ENCODE measurements at regions not wholly inside any gene's neighbourhood (a gene's known extent, or its start where the extent isn't known, plus 50 kb on each side); places are given as distances from the start of the nearest gene placed in this dataset.

- no peak for DNase-seq
- Mint-ChIP-seq H3K27ac (no peak overlapping the region), H3K27me3 (ENCODE audit: low read depth in 3 of 3) (peaks cover 0 to 10% (median 5%) of the 10 kb centered on the region in 3 donors), H3K36me3 (no peaks in the 10 kb centered on the region), H3K4me1 (no peaks in the 10 kb centered on the region), H3K4me3 (no peak overlapping the region), H3K9me3 (no peaks in the 10 kb centered on the region)
- H3K27ac ChIP-seq (ENCODE audit: low read depth in 1 of 2, low read length in 2 of 2) = no peak overlapping the region
- H3K79me2 ChIP-seq (ENCODE audit: insufficient read depth, low read length) = no peaks in the 10 kb centered on the region
- no peak overlapping the region for H3K9ac ChIP-seq (ENCODE audit: insufficient read depth, low read length, poor library complexity, severe bottlenecking)
- intact Hi-C loops (cut with micrococcal nuclease) = no loop called here
- no peak overlapping the region for H2AFZ ChIP-seq (ENCODE audit: insufficient read depth, low read depth, low read length, poor library complexity, severe bottlenecking)
- H3K36me3 ChIP-seq (replicated peaks in 1 of 2; ENCODE audit: control insufficient read depth in 1 of 2, insufficient read depth in 2 of 2, low read length in 2 of 2) = no peaks in the 10 kb centered on the region
- H3K4me1 ChIP-seq (ENCODE audit: control insufficient read depth in 1 of 2, insufficient read depth in 2 of 2, low read length in 2 of 2) = no peaks in the 10 kb centered on the region
- WGBS (ENCODE audit: insufficient coverage) = no CpG with 5 or more reads among the region's 2 CpGs
- H4K20me1 ChIP-seq (ENCODE audit: insufficient read depth, low read length) = no peaks in the 10 kb centered on the region
- H3K9me3 ChIP-seq (replicated peaks in 1 of 2; ENCODE audit: control insufficient read depth in 1 of 2, insufficient read depth in 1 of 2, low read length in 2 of 2) = no peaks in the 10 kb centered on the region
- H3K27me3 ChIP-seq (ENCODE audit: control insufficient read depth in 2 of 2, insufficient read depth in 2 of 2, low read length in 2 of 2) = no peaks in the 10 kb centered on the region
- TF ChIP-seq CTCF (IDR thresholded peaks at IDR 0.05) = no peak
- H3K4me2 ChIP-seq (replicated peaks; ENCODE audit: extremely low read depth, low read length, poor library complexity, severe bottlenecking) = no peak overlapping the region
- H3K4me3 ChIP-seq (replicated peaks in 1 of 3; ENCODE audit: low read depth in 2 of 3, low read length in 3 of 3) = no peak overlapping the region
Observed at GRCh38 chr21:35325953-35326352, 276.9 kb upstream of the RUNX1 start.

GRCh38 chr21:35324372-35325220 is 275.5 kb upstream of the RUNX1 start:
- no peaks in the 10 kb centered on the region for H3K79me2 ChIP-seq (ENCODE audit: insufficient read depth, low read length)
- no peak overlapping the region for H3K4me2 ChIP-seq (replicated peaks; ENCODE audit: extremely low read depth, low read length, poor library complexity, severe bottlenecking)
- H3K36me3 Mint-ChIP-seq = no peaks in the 10 kb centered on the region
- H3K27ac Mint-ChIP-seq = no peak overlapping the region
- no peaks in the 10 kb centered on the region for H3K4me1 ChIP-seq (ENCODE audit: control insufficient read depth in 1 of 2, insufficient read depth in 2 of 2, low read length in 2 of 2)
- peaks cover 0 to 12% (median 6%) of the 10 kb centered on the region in 3 donors for H3K27me3 Mint-ChIP-seq (ENCODE audit: low read depth in 3 of 3)
- 95% methylated on average over 12 of the region's 14 CpGs for WGBS (ENCODE audit: insufficient coverage)
- no peak overlapping the region for H3K27ac ChIP-seq (ENCODE audit: low read depth in 1 of 2, low read length in 2 of 2)
- H3K9me3 ChIP-seq (replicated peaks in 1 of 2; ENCODE audit: control insufficient read depth in 1 of 2, insufficient read depth in 1 of 2, low read length in 2 of 2) = no peaks in the 10 kb centered on the region
- H3K36me3 ChIP-seq (replicated peaks in 1 of 2; ENCODE audit: control insufficient read depth in 1 of 2, insufficient read depth in 2 of 2, low read length in 2 of 2) = no peaks in the 10 kb centered on the region
- no peaks in the 10 kb centered on the region for H3K27me3 ChIP-seq (ENCODE audit: control insufficient read depth in 2 of 2, insufficient read depth in 2 of 2, low read length in 2 of 2)
- H3K9ac ChIP-seq (ENCODE audit: insufficient read depth, low read length, poor library complexity, severe bottlenecking) = no peak overlapping the region
- no peak for TF ChIP-seq CTCF (IDR thresholded peaks at IDR 0.05)
- no peaks in the 10 kb centered on the region for H4K20me1 ChIP-seq (ENCODE audit: insufficient read depth, low read length)
- H3K4me3 Mint-ChIP-seq = no peak overlapping the region
- no peak overlapping the region for H3K4me3 ChIP-seq (replicated peaks in 1 of 3; ENCODE audit: low read depth in 2 of 3, low read length in 3 of 3)
- no peak for DNase-seq
- intact Hi-C loops (cut with micrococcal nuclease) = no loop called here
- H3K9me3 Mint-ChIP-seq = no peaks in the 10 kb centered on the region
- no peak overlapping the region for H2AFZ ChIP-seq (ENCODE audit: insufficient read depth, low read depth, low read length, poor library complexity, severe bottlenecking)
- no peaks in the 10 kb centered on the region for H3K4me1 Mint-ChIP-seq

Measured in CD14-positive monocyte (primary cell).